ENCODE measurements at regions not wholly inside any gene's neighbourhood (a gene's known extent, or its start where the extent isn't known, plus 50 kb on each side); places are given as distances from the start of the nearest gene placed in this dataset.
"Not testable (repeated sequence)": the region's sequence is repeated elsewhere in the genome, so short reads cannot be mapped to it uniquely, and the experiment has no call there.

- ATAC-seq, result no peak
- H3K4me3 Mint-ChIP-seq, result no peak overlapping the region
- H3K4me1 Mint-ChIP-seq, result no peaks in the 10 kb centered on the region
- no peak for DNase-seq
- no peak overlapping the region for H3K27ac Mint-ChIP-seq
- H3K9me3 Mint-ChIP-seq, result no peaks in the 10 kb centered on the region
- H3K27me3 Mint-ChIP-seq, result no peaks in the 10 kb centered on the region
Observed at GRCh38 chrX:128622296-128622695, 570.1 kb upstream of the ACTRT1 start.

GRCh38 chrX:128619490-128619889, 567.3 kb upstream of the ACTRT1 start:
- no peaks in the 10 kb centered on the region for H3K27me3 Mint-ChIP-seq
- H3K9me3 Mint-ChIP-seq, result no peaks in the 10 kb centered on the region

GRCh38 chrX:128616933-128617332, 564.7 kb upstream of the ACTRT1 start:
- H3K4me1 Mint-ChIP-seq, result no peaks in the 10 kb centered on the region
- ATAC-seq, result no peak
- no peaks in the 10 kb centered on the region for H3K9me3 Mint-ChIP-seq
- H3K4me3 Mint-ChIP-seq, result no peak overlapping the region
- H3K27ac Mint-ChIP-seq, result no peak overlapping the region
- no peak for DNase-seq
- no peaks in the 10 kb centered on the region for H3K27me3 Mint-ChIP-seq

More at GRCh38 chrX:128619490-128619889, 567.3 kb upstream of the ACTRT1 start:
- Mint-ChIP-seq H3K27ac (no peak overlapping the region), H3K4me3 (no peak overlapping the region), H3K4me1 (no peaks in the 10 kb centered on the region)
- ATAC-seq, result no peak
- no peak for DNase-seq

GRCh38 chrX:128606817-128607216, 554.6 kb upstream of the ACTRT1 start:
- not testable (repeated sequence) for H3K27ac Mint-ChIP-seq, ATAC-seq, DNase-seq, H3K9me3 Mint-ChIP-seq, H3K4me1 Mint-ChIP-seq, H3K27me3 Mint-ChIP-seq, H3K4me3 Mint-ChIP-seq

GRCh38 chrX:128606357-128606756, 554.2 kb upstream of the ACTRT1 start:
- H3K4me1 Mint-ChIP-seq, H3K27me3 Mint-ChIP-seq, H3K9me3 Mint-ChIP-seq, H3K4me3 Mint-ChIP-seq, DNase-seq, ATAC-seq, H3K27ac Mint-ChIP-seq: not testable (repeated sequence)

- peaks cover 0 to under 1% of the 10 kb centered on the region in 2 donors for H3K9me3 Mint-ChIP-seq
- H3K27me3 Mint-ChIP-seq, result no peaks in the 10 kb centered on the region
- no peak overlapping the region for H3K27ac Mint-ChIP-seq
- no peaks in the 10 kb centered on the region for H3K4me1 Mint-ChIP-seq
- H3K4me3 Mint-ChIP-seq, result no peak overlapping the region
- ATAC-seq, result no peak
- DNase-seq, result no peak
Observed at GRCh38 chrX:128601706-128602105, 549.5 kb upstream of the ACTRT1 start.

- Mint-ChIP-seq H3K9me3 (peaks cover 0 to 9% of the 10 kb centered on the region in 2 donors), H3K4me1 (no peaks in the 10 kb centered on the region), H3K4me3 (no peak overlapping the region), H3K27me3 (no peaks in the 10 kb centered on the region), H3K27ac (no peak overlapping the region)
- ATAC-seq (no peak), DNase-seq (no peak)
Observed at GRCh38 chrX:128599632-128600031, 547.4 kb upstream of the ACTRT1 start.

- Mint-ChIP-seq H3K27me3 (no peaks in the 10 kb centered on the region), H3K4me1 (no peaks in the 10 kb centered on the region), H3K27ac (peak overlapping the region in 1 of 2 donors; percentile 46), H3K9me3 (no peaks in the 10 kb centered on the region), H3K4me3 (no peak overlapping the region)
- no peak for DNase-seq
- no peak for ATAC-seq
Observed at GRCh38 chrX:128582036-128582435, 529.8 kb upstream of the ACTRT1 start.

GRCh38 chrX:128581615-128582014, 529.4 kb upstream of the ACTRT1 start:
- Mint-ChIP-seq H3K4me1 (no peaks in the 10 kb centered on the region), H3K27me3 (no peaks in the 10 kb centered on the region), H3K27ac (no peak overlapping the region), H3K4me3 (no peak overlapping the region), H3K9me3 (no peaks in the 10 kb centered on the region)
- no peak for DNase-seq
- no peak for ATAC-seq

GRCh38 chrX:128543114-128543513, 490.9 kb upstream of the ACTRT1 start:
- H3K4me1 Mint-ChIP-seq, result no peaks in the 10 kb centered on the region
- no peak overlapping the region for H3K4me3 Mint-ChIP-seq
- H3K9me3 Mint-ChIP-seq, result peaks cover 0 to 7% of the 10 kb centered on the region in 2 donors
- DNase-seq (no peak), ATAC-seq (no peak)
- H3K27ac Mint-ChIP-seq, result no peak overlapping the region
- H3K27me3 Mint-ChIP-seq, result no peaks in the 10 kb centered on the region

- H3K9me3 Mint-ChIP-seq, result no peaks in the 10 kb centered on the region
- H3K4me3 Mint-ChIP-seq, result no peak overlapping the region
- ATAC-seq, result no peak
- DNase-seq, result no peak
- no peaks in the 10 kb centered on the region for H3K27me3 Mint-ChIP-seq
- H3K27ac Mint-ChIP-seq, result no peak overlapping the region
- no peaks in the 10 kb centered on the region for H3K4me1 Mint-ChIP-seq
Observed at GRCh38 chrX:128518508-128518907, 466.3 kb upstream of the ACTRT1 start.

- Mint-ChIP-seq H3K4me1 (no peaks in the 10 kb centered on the region), H3K27me3 (no peaks in the 10 kb centered on the region), H3K27ac (no peak overlapping the region), H3K9me3 (no peaks in the 10 kb centered on the region), H3K4me3 (no peak overlapping the region)
- no peak for DNase-seq
- no peak for ATAC-seq
Observed at GRCh38 chrX:128517691-128518090, 465.5 kb upstream of the ACTRT1 start.

GRCh38 chrX:128504496-128504895, 452.3 kb upstream of the ACTRT1 start:
- no peaks in the 10 kb centered on the region for H3K4me1 Mint-ChIP-seq
- no peak for DNase-seq
- no peak overlapping the region for H3K27ac Mint-ChIP-seq
- H3K9me3 Mint-ChIP-seq, result no peaks in the 10 kb centered on the region
- no peak for ATAC-seq
- no peaks in the 10 kb centered on the region for H3K27me3 Mint-ChIP-seq
- no peak overlapping the region for H3K4me3 Mint-ChIP-seq

GRCh38 chrX:128464116-128464515, 411.9 kb upstream of the ACTRT1 start:
- ATAC-seq, result no peak
- no peaks in the 10 kb centered on the region for H3K27me3 Mint-ChIP-seq
- no peak for DNase-seq
- no peaks in the 10 kb centered on the region for H3K4me1 Mint-ChIP-seq
- H3K9me3 Mint-ChIP-seq, result no peaks in the 10 kb centered on the region
- H3K4me3 Mint-ChIP-seq, result no peak overlapping the region
- peak overlapping the region in 1 of 2 donors; percentile 79 for H3K27ac Mint-ChIP-seq

GRCh38 chrX:128460835-128461234, 408.6 kb upstream of the ACTRT1 start:
- H3K4me3 Mint-ChIP-seq, result no peak overlapping the region
- no peak overlapping the region for H3K27ac Mint-ChIP-seq
- no peaks in the 10 kb centered on the region for H3K4me1 Mint-ChIP-seq
- no peaks in the 10 kb centered on the region for H3K9me3 Mint-ChIP-seq
- ATAC-seq (no peak), DNase-seq (no peak)
- H3K27me3 Mint-ChIP-seq, result no peaks in the 10 kb centered on the region

- H3K4me1 Mint-ChIP-seq, result no peaks in the 10 kb centered on the region
- no peak overlapping the region for H3K27ac Mint-ChIP-seq
- H3K4me3 Mint-ChIP-seq, result no peak overlapping the region
- peaks cover 0 to 8% of the 10 kb centered on the region in 2 donors for H3K9me3 Mint-ChIP-seq
- no peaks in the 10 kb centered on the region for H3K27me3 Mint-ChIP-seq
- DNase-seq, result no peak
- no peak for ATAC-seq
Observed at GRCh38 chrX:128458888-128459287, 406.7 kb upstream of the ACTRT1 start.

GRCh38 chrX:128457674-128458073, 405.5 kb upstream of the ACTRT1 start:
- DNase-seq (no peak), ATAC-seq (no peak)
- peaks cover 0 to 8% of the 10 kb centered on the region in 2 donors for H3K9me3 Mint-ChIP-seq
- no peak overlapping the region for H3K4me3 Mint-ChIP-seq
- H3K27me3 Mint-ChIP-seq, result no peaks in the 10 kb centered on the region
- H3K27ac Mint-ChIP-seq, result no peak overlapping the region
- H3K4me1 Mint-ChIP-seq, result no peaks in the 10 kb centered on the region
